ENCODE measurements at regions not wholly inside any gene's neighbourhood (a gene's known extent, or its start where the extent isn't known, plus 50 kb on each side); places are given as distances from the start of the nearest gene placed in this dataset.

- no peak for DNase-seq
Measured at GRCh38 chr13:91199866-91200265, 147.6 kb upstream of the MIR17HG start.

GRCh38 chr13:91200486-91200885 lies 147.0 kb upstream of the MIR17HG start:
- no peak for DNase-seq

GRCh38 chr13:91203430-91203829 lies 144.1 kb upstream of the MIR17HG start:
- no peak for DNase-seq

- no peak for DNase-seq
Measured at GRCh38 chr13:91207261-91207660, 140.2 kb upstream of the MIR17HG start.

- DNase-seq = no peak
Measured at GRCh38 chr13:91211510-91211909, 136.0 kb upstream of the MIR17HG start.

- no peak for DNase-seq
Measured at GRCh38 chr13:91212231-91212630, 135.3 kb upstream of the MIR17HG start.

- no peak for DNase-seq
Measured at GRCh38 chr13:91214031-91214430, 133.5 kb upstream of the MIR17HG start.

- no peak for DNase-seq
Measured at GRCh38 chr13:91216928-91217700, 130.4 kb upstream of the MIR17HG start.

- no peak for DNase-seq
Measured at GRCh38 chr13:91219201-91219600, 128.3 kb upstream of the MIR17HG start.

- DNase-seq = no peak
Measured at GRCh38 chr13:91220872-91221271, 126.6 kb upstream of the MIR17HG start.

- DNase-seq = no peak
Measured at GRCh38 chr13:91228108-91228507, 119.4 kb upstream of the MIR17HG start.

- DNase-seq = no peak
Measured at GRCh38 chr13:91228940-91229339, 118.5 kb upstream of the MIR17HG start.

- DNase-seq = no peak
Measured at GRCh38 chr13:91232716-91233115, 114.8 kb upstream of the MIR17HG start.

GRCh38 chr13:91233291-91233690 lies 114.2 kb upstream of the MIR17HG start:
- DNase-seq = no peak

- no peak for DNase-seq
Measured at GRCh38 chr13:91236182-91236581, 111.3 kb upstream of the MIR17HG start.

- DNase-seq = no peak
Measured at GRCh38 chr13:91236921-91237320, 110.6 kb upstream of the MIR17HG start.

GRCh38 chr13:91238036-91238435 lies 109.5 kb upstream of the MIR17HG start:
- DNase-seq = no peak

- DNase-seq = no peak
Measured at GRCh38 chr13:91240341-91240740, 107.1 kb upstream of the MIR17HG start.

- no peak for DNase-seq
Measured at GRCh38 chr13:91241221-91241933, 106.1 kb upstream of the MIR17HG start.

GRCh38 chr13:91242652-91243051 lies 104.8 kb upstream of the MIR17HG start:
- DNase-seq = no peak

GRCh38 chr13:91245288-91245687 lies 102.2 kb upstream of the MIR17HG start:
- DNase-seq = no peak

- DNase-seq = peak; percentile 14
Measured at GRCh38 chr13:91247768-91248167, 99.7 kb upstream of the MIR17HG start.

- DNase-seq = no peak
Measured at GRCh38 chr13:91248249-91248648, 99.2 kb upstream of the MIR17HG start.

- no peak for DNase-seq
Measured at GRCh38 chr13:91249370-91249769, 98.1 kb upstream of the MIR17HG start.
